B cell (primary cell): ENCODE measurements at regions not wholly inside any gene's neighbourhood (a gene's known extent, or its start where the extent isn't known, plus 50 kb on each side); places are given as distances from the start of the nearest gene placed in this dataset.

Source experiments
- EZH2 ChIP-seq: IDR thresholded peaks from 2 replicates; pipeline ENCODE4 v1.6.1; 2012; ENCODE audit warnings: borderline replicate concordance, low read depth, mild to moderate bottlenecking, moderate library complexity, low read length; ENCODE audit not compliant: insufficient read depth, poor library complexity, severe bottlenecking
- TF ChIP-seq, protein P1 (sequence below): fragments of 200-600 bp; IDR thresholded peaks from one replicate; pipeline ENCODE4 v1.8.0; 2022; ENCODE audit warnings: antibody characterized with exemption, mild to moderate bottlenecking

DNA sequence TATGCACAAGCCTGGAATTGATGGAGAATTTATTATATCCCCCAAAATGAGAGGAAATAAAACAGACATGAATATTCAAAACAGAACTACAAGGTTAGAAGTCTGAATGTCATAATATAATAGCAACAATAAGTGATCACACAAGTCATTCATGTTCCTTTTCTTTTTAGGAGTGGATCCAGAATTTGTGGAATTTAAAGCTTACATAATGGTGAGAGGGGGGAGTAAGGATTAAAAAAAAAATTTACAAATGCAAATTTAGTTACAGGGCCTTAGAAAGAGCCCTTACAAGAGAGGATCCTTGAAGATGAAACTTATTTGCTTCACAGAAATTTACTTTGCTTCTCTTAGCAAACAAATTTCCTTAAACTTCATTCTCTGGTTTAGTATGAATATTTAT is 716.1 kb upstream of the CXADR start:
- no peak for TF ChIP-seq EZH2
- TF ChIP-seq, protein P1, sequence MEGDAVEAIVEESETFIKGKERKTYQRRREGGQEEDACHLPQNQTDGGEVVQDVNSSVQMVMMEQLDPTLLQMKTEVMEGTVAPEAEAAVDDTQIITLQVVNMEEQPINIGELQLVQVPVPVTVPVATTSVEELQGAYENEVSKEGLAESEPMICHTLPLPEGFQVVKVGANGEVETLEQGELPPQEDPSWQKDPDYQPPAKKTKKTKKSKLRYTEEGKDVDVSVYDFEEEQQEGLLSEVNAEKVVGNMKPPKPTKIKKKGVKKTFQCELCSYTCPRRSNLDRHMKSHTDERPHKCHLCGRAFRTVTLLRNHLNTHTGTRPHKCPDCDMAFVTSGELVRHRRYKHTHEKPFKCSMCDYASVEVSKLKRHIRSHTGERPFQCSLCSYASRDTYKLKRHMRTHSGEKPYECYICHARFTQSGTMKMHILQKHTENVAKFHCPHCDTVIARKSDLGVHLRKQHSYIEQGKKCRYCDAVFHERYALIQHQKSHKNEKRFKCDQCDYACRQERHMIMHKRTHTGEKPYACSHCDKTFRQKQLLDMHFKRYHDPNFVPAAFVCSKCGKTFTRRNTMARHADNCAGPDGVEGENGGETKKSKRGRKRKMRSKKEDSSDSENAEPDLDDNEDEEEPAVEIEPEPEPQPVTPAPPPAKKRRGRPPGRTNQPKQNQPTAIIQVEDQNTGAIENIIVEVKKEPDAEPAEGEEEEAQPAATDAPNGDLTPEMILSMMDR, result no peak
